HG03558 (cell line): ENCODE measurements at regions not wholly inside any gene's neighbourhood (a gene's known extent, or its start where the extent isn't known, plus 50 kb on each side); places are given as distances from the start of the nearest gene placed in this dataset.
"Not testable (repeated sequence)": the region's sequence is repeated elsewhere in the genome, so short reads cannot be mapped to it uniquely, and the experiment has no call there.

Source experiments
- ATAC-seq: cut with Tn5 transposase; IDR thresholded peaks from one replicate; pipeline ENCODE4 v1.9.1; 2021; ENCODE audit warnings: moderate number of reproducible peaks; ENCODE audit not compliant: unreplicated experiment; ENCODE audit errors: extremely low read depth

DNA sequence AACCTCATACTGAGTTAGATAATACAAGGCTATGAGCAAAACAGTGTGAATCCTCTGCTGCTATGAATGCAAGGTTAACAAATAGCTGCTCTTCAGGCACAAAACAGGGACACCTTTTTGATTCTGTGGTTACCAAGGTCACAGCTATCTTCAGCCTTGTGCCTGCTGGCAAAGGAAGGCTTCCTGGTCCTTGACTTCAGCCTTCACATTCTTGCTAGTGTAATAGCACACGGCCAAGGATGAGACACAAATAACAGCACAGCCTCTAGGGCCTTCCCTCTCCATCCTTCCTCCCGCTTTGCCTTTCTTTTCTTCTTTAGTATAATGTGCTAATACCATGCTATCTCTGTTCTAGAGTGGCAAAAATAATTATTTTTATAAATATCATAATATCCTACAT lies 130.6 kb upstream of the CAV2 start:
- no peak for ATAC-seq

DNA sequence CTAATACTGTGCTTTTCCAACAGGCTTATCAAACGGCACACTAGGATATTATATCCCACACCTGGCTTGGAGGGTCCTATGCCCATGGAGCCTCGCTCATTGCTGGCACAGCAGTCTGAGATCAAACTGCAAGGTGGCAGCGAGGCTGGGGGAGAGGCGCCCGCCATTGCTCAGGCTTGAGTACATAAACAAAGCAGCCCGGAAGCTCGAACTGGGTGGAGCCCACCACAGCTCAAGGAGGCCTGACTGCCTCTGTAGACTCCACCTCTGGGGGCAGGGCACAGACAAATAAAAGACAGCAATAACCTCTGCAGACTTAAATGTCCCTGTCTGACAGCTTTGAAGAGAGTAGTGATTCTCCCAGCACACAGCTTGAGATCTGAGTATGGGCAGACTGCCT lies 128.0 kb upstream of the CAV2 start:
- ATAC-seq, result not testable (repeated sequence)

GRCh38 chr7:116373229-116373628 lies 126.3 kb upstream of the CAV2 start:
- ATAC-seq, result not testable (repeated sequence)

GRCh38 chr7:116377721-116378120 lies 121.8 kb upstream of the CAV2 start:
- ATAC-seq, result no peak

GRCh38 chr7:116380025-116380424 lies 119.5 kb upstream of the CAV2 start:
- no peak for ATAC-seq

- ATAC-seq, result no peak
Observed at GRCh38 chr7:116382375-116382774, 117.2 kb upstream of the CAV2 start.

DNA sequence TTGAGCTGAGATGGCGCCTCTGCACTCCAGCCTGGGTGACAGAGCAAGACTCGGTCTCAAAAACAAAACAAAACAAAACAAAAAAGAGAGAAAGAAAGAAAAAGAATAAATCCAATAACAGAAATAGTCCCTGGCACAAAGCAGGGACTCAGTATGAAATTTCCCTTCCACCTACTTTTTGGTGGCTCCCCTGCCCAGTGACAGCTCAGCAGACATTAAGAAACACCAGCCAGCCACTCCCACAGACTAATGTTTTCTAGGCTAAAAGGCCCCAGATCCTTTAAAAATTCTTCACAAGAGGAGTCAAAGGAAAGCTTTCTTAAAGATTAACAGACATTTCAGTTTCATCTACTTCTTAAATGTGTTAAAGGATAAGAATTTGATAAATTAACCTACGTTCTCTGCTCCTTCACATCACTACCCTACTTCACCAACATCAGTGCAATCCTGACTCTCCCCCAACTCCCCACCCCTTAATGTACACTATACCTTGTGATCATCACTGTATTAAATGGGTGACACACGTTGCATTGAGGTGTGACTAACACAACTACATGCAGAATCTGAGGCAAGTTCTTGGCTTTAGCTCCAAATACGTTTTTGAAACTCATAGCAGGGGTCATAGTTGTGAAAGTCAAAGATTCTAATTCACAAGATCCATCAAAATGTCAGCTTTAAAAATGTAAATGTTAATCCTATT lies 114.5 kb upstream of the CAV2 start:
- no peak for ATAC-seq

DNA sequence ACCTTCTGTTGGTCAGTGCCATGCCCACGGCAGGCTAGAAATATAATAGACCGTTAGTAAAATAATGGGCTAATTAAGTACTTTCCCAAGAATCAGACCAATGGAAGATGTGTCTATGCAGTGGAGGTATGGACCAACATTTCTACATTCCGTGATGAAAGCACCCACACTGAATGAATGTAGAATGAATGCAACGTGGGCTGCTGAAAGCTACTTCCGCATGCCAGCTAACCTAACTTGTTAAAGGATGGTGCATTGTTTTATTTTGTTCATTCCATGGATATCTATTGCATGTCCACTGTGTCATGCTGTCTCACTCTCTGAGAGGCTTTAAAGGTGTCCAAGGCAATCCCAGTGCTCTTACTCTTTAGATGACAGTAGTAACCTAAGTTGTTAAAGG lies 112.9 kb upstream of the CAV2 start:
- no peak for ATAC-seq

GRCh38 chr7:116390363-116390762 lies 109.2 kb upstream of the CAV2 start:
- no peak for ATAC-seq

DNA sequence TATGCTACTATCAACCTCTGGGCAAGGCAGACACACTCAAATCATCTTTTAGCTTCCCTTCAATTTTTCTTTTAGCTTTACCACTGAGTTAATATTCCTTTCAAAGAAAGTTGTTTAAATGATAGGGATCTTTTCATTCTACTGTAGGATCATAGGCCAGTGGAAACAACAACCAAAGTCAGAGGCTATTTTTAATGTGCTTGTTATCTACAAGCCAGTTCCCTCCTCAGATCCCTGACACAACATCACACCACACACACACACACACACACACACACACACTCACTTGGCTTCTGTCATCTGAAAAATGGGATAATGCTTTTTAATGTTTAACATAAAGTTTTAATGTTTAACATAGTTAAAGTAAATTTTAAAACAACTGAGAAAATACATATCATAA lies 106.7 kb upstream of the CAV2 start:
- no peak for ATAC-seq

- no peak for ATAC-seq
Observed at GRCh38 chr7:116393654-116394053, 105.9 kb upstream of the CAV2 start.

- ATAC-seq, result no peak
Observed at GRCh38 chr7:116394106-116394505, 105.4 kb upstream of the CAV2 start.

- no peak for ATAC-seq
Observed at GRCh38 chr7:116395141-116395791, 104.3 kb upstream of the CAV2 start.

DNA sequence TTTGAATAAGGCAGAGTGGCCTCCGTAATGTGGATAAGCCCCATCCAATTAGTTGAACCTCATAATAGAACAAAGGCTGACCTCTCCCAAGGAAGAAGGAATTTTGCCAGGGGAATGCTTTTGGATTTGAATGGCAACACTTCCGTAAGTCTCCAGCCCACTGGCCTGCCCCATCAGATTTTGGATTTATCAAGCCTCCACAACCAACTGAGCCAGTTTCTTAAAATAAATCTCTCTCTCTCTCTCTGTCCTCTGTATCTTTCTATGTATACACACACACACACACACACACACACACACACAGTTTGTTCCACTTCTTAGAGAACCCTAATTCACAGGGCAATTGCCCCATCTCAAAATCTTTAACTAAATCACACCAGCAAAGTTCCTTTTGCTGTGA lies 100.9 kb upstream of the CAV2 start:
- ATAC-seq, result no peak

DNA sequence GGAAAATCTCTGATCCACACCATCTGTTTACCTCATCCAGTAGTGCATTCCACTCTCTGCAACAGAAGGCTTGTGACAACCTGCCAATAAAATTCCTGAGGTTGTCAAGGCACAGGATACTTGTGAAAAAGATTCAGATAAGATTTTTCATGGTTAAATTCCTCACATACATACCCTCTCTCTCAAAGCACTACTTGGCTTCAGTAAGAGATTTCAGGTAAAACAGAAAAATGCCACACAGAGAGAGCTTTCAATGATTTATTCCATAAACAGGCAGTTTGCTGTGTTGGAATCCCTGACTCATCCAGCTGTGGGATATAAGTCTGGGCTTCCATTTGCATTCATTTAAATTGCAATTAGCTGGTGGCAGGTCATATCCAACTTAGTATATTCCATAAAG lies 99.7 kb upstream of the CAV2 start:
- ATAC-seq, result no peak

GRCh38 chr7:116400522-116400921 lies 99.0 kb upstream of the CAV2 start:
- no peak for ATAC-seq

- ATAC-seq, result no peak
Observed at GRCh38 chr7:116401711-116402110, 97.8 kb upstream of the CAV2 start.

GRCh38 chr7:116403265-116403664 lies 96.3 kb upstream of the CAV2 start:
- ATAC-seq, result no peak

GRCh38 chr7:116404389-116404788 lies 95.1 kb upstream of the CAV2 start:
- ATAC-seq, result no peak

DNA sequence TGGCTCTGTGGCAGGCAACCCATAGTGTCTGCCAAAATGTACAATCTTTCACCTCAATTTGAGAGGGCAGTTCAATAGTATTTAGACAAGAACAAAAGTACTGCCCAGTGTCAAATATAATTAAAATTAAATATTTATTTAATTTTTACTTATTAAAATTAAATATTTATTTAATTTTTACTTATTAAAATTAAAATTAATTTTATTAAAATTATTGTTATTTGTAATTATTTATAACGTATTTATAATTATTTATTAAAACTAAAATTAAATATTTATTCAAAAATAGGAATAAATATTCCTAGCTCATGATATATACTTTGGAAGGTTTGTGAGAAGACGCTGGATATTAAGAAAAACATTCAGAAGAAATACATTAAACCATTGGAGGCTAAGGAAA lies 93.7 kb upstream of the CAV2 start:
- no peak for ATAC-seq

GRCh38 chr7:116407165-116407564 lies 92.4 kb upstream of the CAV2 start:
- ATAC-seq, result no peak

GRCh38 chr7:116408166-116408565 lies 91.4 kb upstream of the CAV2 start:
- no peak for ATAC-seq
